Spleen (tissue), 11 donors: ENCODE measurements at regions not wholly inside any gene's neighbourhood (a gene's known extent, or its start where the extent isn't known, plus 50 kb on each side); places are given as distances from the start of the nearest gene placed in this dataset.

Source experiments
- DNase-seq: peaks from one replicate; pipeline ENCODE4 v3.0.0-alpha.2; 2020
- H3K27ac ChIP-seq, 8 donors: fragments of 200-600 bp; sonication (generic) in 7 of 8; 1 replicate in 4 of 8; 2 replicates in 4 of 8; pipeline versions ENCODE4 v1.5.0 to v1.8.0; 2016 to 2021; ENCODE audit warnings: inconsistent platforms in 4 of 8, mild to moderate bottlenecking in 4 of 8, moderate library complexity in 1 of 8
- H3K27me3 ChIP-seq, 7 donors: fragments of 200-600 bp; sonication (generic) in 6 of 7; replicated peaks in 1 of 7; 1 replicate in 4 of 7; 2 replicates in 3 of 7; pipeline versions ENCODE4 v1.5.0 to v1.8.0; 2016 to 2021; ENCODE audit warnings: inconsistent platforms in 3 of 7, mild to moderate bottlenecking in 1 of 7
- H3K36me3 ChIP-seq, 6 donors: fragments of 200-600 bp; sonication (generic) in 5 of 6; 1 replicate in 4 of 6; 2 replicates in 2 of 6; pipeline versions ENCODE4 v1.5.0 to v1.8.0; 2016 to 2021; ENCODE audit warnings: inconsistent platforms in 2 of 6
- H3K4me1 ChIP-seq, 6 donors: fragments of 200-600 bp; sonication (generic) in 5 of 6; 1 replicate in 3 of 6; 2 replicates in 3 of 6; pipeline versions ENCODE4 v1.5.0 to v1.8.0; 2016 to 2021; ENCODE audit warnings: inconsistent platforms in 3 of 6
- H3K4me3 ChIP-seq, 8 donors: fragments of 200-600 bp; sonication (generic) in 7 of 8; 1 replicate in 4 of 8; 2 replicates in 4 of 8; pipeline versions ENCODE4 v1.5.0 to v1.8.0; 2016 to 2021; ENCODE audit warnings: inconsistent platforms in 4 of 8, mild to moderate bottlenecking in 4 of 8, moderate library complexity in 2 of 8
- H3K9me3 ChIP-seq, 8 donors: fragments of 200-600 bp; sonication (generic) in 7 of 8; 1 replicate in 4 of 8; 2 replicates in 4 of 8; pipeline versions ENCODE4 v1.5.0 to v1.8.0; 2016 to 2021; ENCODE audit warnings: inconsistent platforms in 4 of 8
- POLR2A ChIP-seq, 3 donors: fragments of 450-650 bp; IDR thresholded peaks; one replicate each; pipeline ENCODE4 v1.5.1; 2017; ENCODE audit warnings: antibody characterized with exemption in 3 of 3, mild to moderate bottlenecking in 1 of 3
- POLR2AphosphoS5 ChIP-seq, 3 donors: sonication (generic); formaldehyde crosslinking; IDR thresholded peaks; one replicate each; pipeline ENCODE4 v1.5.1; 2017; ENCODE audit warnings: antibody characterized with exemption in 3 of 3
- WGBS, 5 donors: extraction: QIAGEN DNeasy Blood & Tissue Kit in 3 of 5; methylation state at CpG; one replicate each; pipeline versions ENCODE4 v1.1.5 to v1.1.7; 2013 to 2018; 5-methylcytosine and 5-hydroxymethylcytosine counted together
- intact Hi-C: fragments of 100-400 bp; cut with DNase I; formaldehyde crosslinking; loops from one replicate; pipeline ENCODE4 v1.15.0; 2023; ENCODE audit warnings: low total_unique reads
- TF ChIP-seq, protein P1 (sequence below), 11 experiments: fragments of 200-600 bp in 7 of 11; fragments of 450-650 bp in 4 of 11; sonication (generic) in 4 of 11; IDR thresholded peaks in 8 of 11; conservative IDR thresholded peaks in 3 of 11; 1 replicate in 7 of 11; 2 replicates in 4 of 11; pipeline versions ENCODE4 v1.4.0 to v1.8.0; 2016 to 2021; ENCODE audit warnings: antibody characterized with exemption in 11 of 11, inconsistent platforms in 4 of 11, mild to moderate bottlenecking in 1 of 11
- donor health status: healthy with polysubstance abuse.
- donor health status: DM: no; HTN: no; CAD: no; lungs with moderate emphysema.
- donor health status: DM: no; HTN: no; CAD: no.
- donor health status: Bipolar disorder and iron deficiency.
- donor health status: healthy.
- donor health status: DM: no; HTN: no; CAD: no.
- donor health status: DM: yes; HTN: yes; CAD: no.

GRCh38 chr12:92299344-92299743 is 153.7 kb upstream of the BTG1 start:
- 70 to 98% (median 92%) methylated on average over 2 of the region's 2 CpGs for WGBS, 5 donors
- no peaks in the 10 kb centered on the region for H3K9me3 ChIP-seq
- no peak for DNase-seq
- no peak overlapping the region for H3K4me3 ChIP-seq
- H3K36me3 ChIP-seq = no peaks in the 10 kb centered on the region
- H3K27me3 ChIP-seq = no peaks in the 10 kb centered on the region
- no peak overlapping the region for H3K27ac ChIP-seq
- H3K4me1 ChIP-seq = peaks cover 9 to 32% (median 18%) of the 10 kb centered on the region in 6 donors
- intact Hi-C loops = no loop called here
- TF ChIP-seq POLR2A (IDR thresholded peaks at IDR 0.05) (no peak), POLR2AphosphoS5 (IDR thresholded peaks at IDR 0.05) (no peak)
- TF ChIP-seq, protein P1, sequence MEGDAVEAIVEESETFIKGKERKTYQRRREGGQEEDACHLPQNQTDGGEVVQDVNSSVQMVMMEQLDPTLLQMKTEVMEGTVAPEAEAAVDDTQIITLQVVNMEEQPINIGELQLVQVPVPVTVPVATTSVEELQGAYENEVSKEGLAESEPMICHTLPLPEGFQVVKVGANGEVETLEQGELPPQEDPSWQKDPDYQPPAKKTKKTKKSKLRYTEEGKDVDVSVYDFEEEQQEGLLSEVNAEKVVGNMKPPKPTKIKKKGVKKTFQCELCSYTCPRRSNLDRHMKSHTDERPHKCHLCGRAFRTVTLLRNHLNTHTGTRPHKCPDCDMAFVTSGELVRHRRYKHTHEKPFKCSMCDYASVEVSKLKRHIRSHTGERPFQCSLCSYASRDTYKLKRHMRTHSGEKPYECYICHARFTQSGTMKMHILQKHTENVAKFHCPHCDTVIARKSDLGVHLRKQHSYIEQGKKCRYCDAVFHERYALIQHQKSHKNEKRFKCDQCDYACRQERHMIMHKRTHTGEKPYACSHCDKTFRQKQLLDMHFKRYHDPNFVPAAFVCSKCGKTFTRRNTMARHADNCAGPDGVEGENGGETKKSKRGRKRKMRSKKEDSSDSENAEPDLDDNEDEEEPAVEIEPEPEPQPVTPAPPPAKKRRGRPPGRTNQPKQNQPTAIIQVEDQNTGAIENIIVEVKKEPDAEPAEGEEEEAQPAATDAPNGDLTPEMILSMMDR (IDR thresholded peaks at IDR 0.05 in 8 of 11, conservative IDR thresholded peaks at IDR 0.05 in 3 of 11) = no peak

DNA sequence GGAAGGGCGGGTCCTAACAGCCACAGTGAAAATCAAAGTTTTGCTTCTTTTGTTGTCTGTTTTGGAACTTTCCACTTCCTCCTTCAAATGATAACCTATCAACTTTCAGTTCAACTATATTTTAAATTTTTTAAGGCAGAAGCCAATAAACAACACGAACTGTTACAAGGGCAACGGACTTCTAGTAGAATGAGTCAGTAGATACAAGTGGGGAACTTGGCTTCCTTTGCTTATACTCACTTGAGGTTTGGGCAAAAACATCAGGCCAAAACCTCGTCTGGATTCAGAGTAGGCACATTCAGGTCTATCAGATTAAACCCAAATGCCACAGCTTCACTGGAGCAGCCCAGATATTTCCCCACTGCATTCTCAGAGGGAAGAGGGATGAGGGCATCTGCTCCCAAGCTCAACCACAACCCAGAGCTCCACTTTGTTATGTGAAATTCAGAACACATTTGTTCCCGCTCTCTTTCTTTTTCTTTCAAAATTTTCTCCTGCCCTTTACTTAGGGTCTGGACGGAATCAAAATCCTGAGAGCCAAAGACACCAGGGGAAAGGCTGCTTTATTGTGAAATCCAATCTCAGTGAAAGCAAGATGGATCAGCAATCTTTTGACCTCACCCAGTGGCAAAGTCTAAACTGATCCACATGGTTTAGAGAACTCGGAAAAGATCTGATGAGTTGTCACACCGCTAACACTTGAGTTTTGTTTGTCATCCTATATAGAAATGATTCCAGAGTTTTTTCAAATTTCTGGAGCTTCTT is 152.5 kb upstream of the BTG1 start:
- WGBS, 5 donors = 51 to 60% (median 56%) methylated on average over 8 of the region's 8 CpGs
- DNase-seq = no peak
- intact Hi-C loops = no loop called here
- peak overlapping the region; percentile 5 to 79 (median 65) for H3K27ac ChIP-seq
- no peaks in the 10 kb centered on the region for H3K36me3 ChIP-seq
- TF ChIP-seq POLR2A (IDR thresholded peaks at IDR 0.05) (no peak), POLR2AphosphoS5 (IDR thresholded peaks at IDR 0.05) (no peak)
- TF ChIP-seq, protein P1 (IDR thresholded peaks at IDR 0.05 in 8 of 11, conservative IDR thresholded peaks at IDR 0.05 in 3 of 11) = no peak
- H3K9me3 ChIP-seq = no peaks in the 10 kb centered on the region
- H3K27me3 ChIP-seq = no peaks in the 10 kb centered on the region
- H3K4me1 ChIP-seq = peaks cover 9 to 32% (median 18%) of the 10 kb centered on the region in 6 donors
- no peak overlapping the region for H3K4me3 ChIP-seq

GRCh38 chr12:92297405-92297804 is 151.8 kb upstream of the BTG1 start:
- Histone ChIP-seq H3K27me3 (no peaks in the 10 kb centered on the region), H3K4me3 (no peak overlapping the region), H3K4me1 (peaks cover 9 to 32% (median 18%) of the 10 kb centered on the region in 6 donors), H3K27ac (peak overlapping the region; percentile 5 to 79 (median 65)), H3K9me3 (no peaks in the 10 kb centered on the region), H3K36me3 (no peaks in the 10 kb centered on the region)
- intact Hi-C loops = no loop called here
- no peak for DNase-seq
- 73 to 95% (median 90%) methylated on average over 4 of the region's 4 CpGs for WGBS, 5 donors
- no peak for TF ChIP-seq POLR2A (IDR thresholded peaks at IDR 0.05)
- TF ChIP-seq, protein P1 (IDR thresholded peaks at IDR 0.05 in 8 of 11, conservative IDR thresholded peaks at IDR 0.05 in 3 of 11) = no peak
- TF ChIP-seq POLR2AphosphoS5 (IDR thresholded peaks at IDR 0.05) = no peak

DNA sequence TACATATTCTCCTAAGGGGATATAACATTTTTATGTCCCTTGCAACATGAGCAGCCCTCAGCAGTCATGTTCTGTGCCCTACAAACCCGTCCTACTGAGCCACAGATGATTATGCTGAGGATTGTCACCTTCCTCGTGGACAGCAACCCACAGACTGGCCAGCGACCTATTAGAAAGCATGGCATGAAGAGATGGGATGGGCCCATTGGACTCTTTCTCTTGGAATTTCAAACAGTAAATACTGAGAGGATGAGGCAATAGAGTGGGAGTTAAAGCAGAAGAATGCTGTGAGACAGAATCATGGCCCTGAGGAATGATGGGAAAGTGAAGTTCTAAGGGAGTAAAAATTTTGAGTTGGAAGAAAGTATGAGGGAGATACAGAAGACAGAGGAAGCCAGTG is 149.9 kb upstream of the BTG1 start:
- no peaks in the 10 kb centered on the region for H3K9me3 ChIP-seq
- 75 to 89% (median 87%) methylated on average over 3 of the region's 3 CpGs for WGBS, 5 donors
- DNase-seq = no peak

More for the DNA sequence above, 149.9 kb upstream of the BTG1 start:
- peaks cover 9 to 23% (median 17%) of the 10 kb centered on the region in 6 donors for H3K4me1 ChIP-seq
- no peaks in the 10 kb centered on the region for H3K36me3 ChIP-seq
- H3K27ac ChIP-seq = no peak overlapping the region
- TF ChIP-seq POLR2A (IDR thresholded peaks at IDR 0.05) = no peak
- TF ChIP-seq, protein P1 (IDR thresholded peaks at IDR 0.05 in 8 of 11, conservative IDR thresholded peaks at IDR 0.05 in 3 of 11) = no peak
- no peak for TF ChIP-seq POLR2AphosphoS5 (IDR thresholded peaks at IDR 0.05)
- no peaks in the 10 kb centered on the region for H3K27me3 ChIP-seq
- no peak overlapping the region for H3K4me3 ChIP-seq
- intact Hi-C loops = no loop called here
